HAP-1 (cell line): ENCODE measurements at regions not wholly inside any gene's neighbourhood (a gene's known extent, or its start where the extent isn't known, plus 50 kb on each side); places are given as distances from the start of the nearest gene placed in this dataset.
"Not testable (repeated sequence)": the region's sequence is repeated elsewhere in the genome, so short reads cannot be mapped to it uniquely, and the experiment has no call there.

Source experiments
- DNase-seq, 2 experiments: peaks; one replicate each; pipeline ENCODE4 v3.0.0-alpha.2; 2016 to 2020; ENCODE audit warnings: low spot score in 2 of 2
- H3K27me3 ChIP-seq: fragments of 250-450 bp; sonication (Bioruptor Pico); 2 replicates; pipeline ENCODE4 v1.5.1; 2020; ENCODE audit warnings: low read depth, mild to moderate bottlenecking, moderate library complexity
- H3K36me3 ChIP-seq: fragments of 250-450 bp; sonication (Bioruptor Pico); replicated peaks from 2 replicates; pipeline ENCODE4 v1.5.1; 2020; ENCODE audit warnings: mild to moderate bottlenecking
- H3K4me1 ChIP-seq: fragments of 250-450 bp; sonication (Bioruptor Pico); 2 replicates; pipeline ENCODE4 v1.5.1; 2020; ENCODE audit warnings: mild to moderate bottlenecking
- H3K4me3 ChIP-seq: fragments of 250-450 bp; sonication (Bioruptor Pico); 2 replicates; pipeline ENCODE4 v1.5.1; 2020; ENCODE audit warnings: mild to moderate bottlenecking, moderate library complexity
- H3K9me3 ChIP-seq: fragments of 250-450 bp; sonication (Bioruptor Pico); 2 replicates; pipeline ENCODE4 v1.5.1; 2020; ENCODE audit warnings: mild to moderate bottlenecking, moderate library complexity
- in situ Hi-C: fragments of 300-500 bp; cut with MboI; formaldehyde crosslinking; loops from 3 replicates; pipeline ENCODE4 v1.14.3; 2020; ENCODE audit warnings: low sequenced_read_pairs, inconsistent platforms, mixed read lengths

DNA sequence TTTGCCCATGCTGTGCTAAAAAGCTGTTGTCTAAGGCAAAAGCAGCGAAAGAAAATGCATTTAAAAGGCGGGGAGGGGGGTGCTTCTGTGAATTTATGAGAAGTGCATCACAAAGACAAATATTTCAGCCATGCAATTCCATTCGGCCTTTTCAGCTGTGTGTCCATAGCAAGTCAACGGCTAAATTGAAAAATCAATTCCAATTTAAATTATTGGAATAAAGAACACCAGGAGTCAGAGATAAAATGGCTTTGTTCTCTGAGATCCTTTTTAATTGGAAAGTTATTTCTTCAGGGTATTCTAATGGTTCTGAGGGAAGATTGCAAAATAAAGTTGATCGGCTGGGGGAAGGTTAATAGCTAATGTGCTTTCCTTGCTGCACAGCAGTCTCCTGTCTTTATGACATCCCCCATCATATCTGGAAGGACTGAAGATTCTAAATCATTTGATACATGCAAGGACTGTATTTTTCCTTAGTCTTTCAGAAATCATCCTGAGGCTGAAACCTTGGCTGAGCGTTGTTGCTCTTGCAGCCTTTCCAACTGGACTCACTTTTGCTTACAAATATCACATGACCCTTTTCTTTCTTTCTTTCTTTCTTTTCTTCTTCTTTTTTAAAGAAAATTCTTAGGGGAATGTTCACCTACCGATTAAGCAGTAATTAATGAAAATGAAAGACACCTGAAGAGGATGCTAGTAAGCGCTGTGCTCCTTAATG is 647.1 kb downstream of the DACH1 start:
- peak; percentile 78 to 93 for DNase-seq
- Histone ChIP-seq H3K4me3 (no peak overlapping the region), H3K27me3 (no peaks in the 10 kb centered on the region), H3K4me1 (peaks cover 26% of the 10 kb centered on the region), H3K9me3 (no peaks in the 10 kb centered on the region), H3K36me3 (no peaks in the 10 kb centered on the region)
- in situ Hi-C loops = no loop called here

DNA sequence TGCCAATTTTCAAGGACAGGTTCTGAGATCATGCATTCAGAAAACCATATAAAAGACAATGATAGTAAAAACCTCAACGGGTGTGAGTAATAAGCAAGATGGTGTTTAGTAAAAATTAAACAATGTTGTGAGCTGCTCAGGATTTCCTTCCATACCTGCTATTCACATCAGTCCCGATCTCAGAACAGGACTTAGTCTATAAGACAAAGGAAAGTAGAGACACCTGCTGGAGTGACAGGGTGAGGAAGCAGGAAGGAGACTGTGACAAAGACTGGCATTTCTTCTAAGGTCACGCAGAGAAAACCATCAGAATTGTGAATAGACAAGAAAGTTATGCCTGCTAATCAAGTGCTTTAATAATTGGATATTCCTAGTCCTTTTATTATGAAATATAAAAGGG is 648.0 kb downstream of the DACH1 start:
- Histone ChIP-seq H3K9me3 (no peaks in the 10 kb centered on the region), H3K4me1 (peaks cover 18% of the 10 kb centered on the region), H3K4me3 (no peak overlapping the region), H3K36me3 (no peaks in the 10 kb centered on the region), H3K27me3 (no peaks in the 10 kb centered on the region)
- in situ Hi-C loops = no loop called here
- peak; percentile 33 to 74 for DNase-seq

DNA sequence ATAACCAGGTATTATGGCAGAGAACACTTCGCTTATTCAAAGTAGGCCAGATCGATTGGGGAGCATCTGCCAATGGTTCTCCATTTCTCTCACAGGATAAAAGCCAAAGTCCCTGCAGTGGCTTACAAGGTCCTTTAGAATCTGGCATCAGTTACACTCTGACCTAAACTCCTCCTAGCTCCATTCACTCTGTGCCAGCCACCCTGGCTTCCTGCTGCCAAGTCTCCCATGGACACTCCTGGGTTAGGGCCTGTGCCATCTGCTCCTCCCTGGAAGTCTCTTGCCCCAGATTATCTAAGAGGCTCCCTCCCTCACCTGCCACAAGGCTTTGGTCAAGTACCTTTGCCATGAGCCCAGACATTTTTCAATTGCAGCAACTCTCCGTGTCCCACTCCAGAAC is 649.2 kb downstream of the DACH1 start:
- Histone ChIP-seq H3K9me3 (no peaks in the 10 kb centered on the region), H3K36me3 (no peaks in the 10 kb centered on the region), H3K27me3 (no peaks in the 10 kb centered on the region), H3K4me1 (peaks cover 18% of the 10 kb centered on the region), H3K4me3 (no peak overlapping the region)
- in situ Hi-C loops = no loop called here
- no peak for DNase-seq

DNA sequence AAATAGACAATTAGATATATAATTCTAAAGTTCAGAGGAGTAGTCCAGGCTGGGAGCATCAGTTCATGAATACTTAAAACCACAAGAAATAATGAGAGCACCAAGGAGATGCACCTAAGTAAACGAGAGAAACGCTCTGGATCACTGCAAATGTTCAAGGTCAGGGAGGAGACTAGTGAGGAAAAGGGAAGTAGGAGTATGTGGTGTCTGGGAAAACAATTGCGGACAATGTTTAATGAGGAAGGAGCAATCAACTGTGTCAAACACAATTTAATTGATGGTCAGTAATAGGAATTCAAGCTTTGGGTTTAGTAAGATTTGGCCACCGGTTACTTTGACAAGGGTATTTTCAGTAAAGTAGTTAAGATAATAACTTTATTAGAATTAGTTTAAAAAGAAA is 652.2 kb downstream of the DACH1 start:
- Histone ChIP-seq H3K4me1 (peaks cover 10% of the 10 kb centered on the region), H3K9me3 (no peaks in the 10 kb centered on the region), H3K27me3 (no peaks in the 10 kb centered on the region), H3K4me3 (no peak overlapping the region), H3K36me3 (no peaks in the 10 kb centered on the region)
- no peak for DNase-seq
- in situ Hi-C loops = no loop called here

DNA sequence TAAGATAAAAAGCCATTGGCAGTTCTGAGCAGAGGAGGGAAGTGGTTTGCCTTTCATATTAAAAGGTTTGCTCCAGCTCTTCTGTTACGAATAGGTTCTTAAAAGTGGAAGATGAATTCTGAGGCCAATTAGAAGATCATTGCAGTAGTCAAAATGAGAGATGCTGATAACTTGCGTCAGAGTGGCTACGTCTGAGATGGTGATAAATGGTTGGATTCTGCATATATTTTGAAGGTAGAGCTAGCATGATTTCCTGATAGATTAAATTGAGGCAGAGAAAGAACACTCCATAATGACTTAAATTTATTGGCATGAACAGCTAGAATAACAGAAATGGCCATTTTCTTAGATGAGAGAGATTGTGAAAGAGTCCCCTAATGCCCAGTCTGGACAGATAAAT is 652.6 kb downstream of the DACH1 start:
- Histone ChIP-seq H3K4me3 (no peak overlapping the region), H3K27me3 (no peaks in the 10 kb centered on the region), H3K9me3 (no peaks in the 10 kb centered on the region), H3K36me3 (no peaks in the 10 kb centered on the region), H3K4me1 (peaks cover 7% of the 10 kb centered on the region)
- in situ Hi-C loops = no loop called here
- no peak for DNase-seq

DNA sequence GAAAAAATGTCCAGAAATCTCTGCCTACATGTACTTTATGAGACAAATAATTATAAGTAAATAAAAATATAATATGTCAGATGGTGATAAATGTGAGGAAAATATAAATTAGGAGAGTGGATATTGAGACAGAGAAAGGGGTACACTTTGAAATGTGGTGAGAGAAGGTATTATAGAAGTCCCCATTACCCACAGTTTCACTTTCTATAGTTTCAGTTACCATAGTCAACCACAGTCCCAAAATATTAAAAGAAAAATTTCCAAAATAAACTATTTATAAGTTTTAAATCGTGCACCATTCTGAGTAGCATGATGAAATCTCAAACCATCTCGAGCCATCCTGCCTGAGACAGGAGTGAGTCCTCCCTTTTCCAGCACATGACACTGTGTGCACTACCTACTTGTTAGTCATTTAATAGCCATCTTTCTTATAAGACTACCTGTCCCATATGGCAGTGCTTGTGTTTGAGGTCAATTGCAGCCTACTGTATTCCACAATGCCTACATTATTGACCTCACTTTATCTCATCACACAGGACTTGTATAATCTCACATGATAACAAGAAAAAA is 653.7 kb downstream of the DACH1 start:
- H3K4me3 ChIP-seq = no peak overlapping the region
- no peak for DNase-seq
- in situ Hi-C loops = no loop called here
- H3K4me1 ChIP-seq = no peaks in the 10 kb centered on the region
- H3K36me3 ChIP-seq = no peaks in the 10 kb centered on the region
- no peaks in the 10 kb centered on the region for H3K9me3 ChIP-seq
- no peaks in the 10 kb centered on the region for H3K27me3 ChIP-seq

DNA sequence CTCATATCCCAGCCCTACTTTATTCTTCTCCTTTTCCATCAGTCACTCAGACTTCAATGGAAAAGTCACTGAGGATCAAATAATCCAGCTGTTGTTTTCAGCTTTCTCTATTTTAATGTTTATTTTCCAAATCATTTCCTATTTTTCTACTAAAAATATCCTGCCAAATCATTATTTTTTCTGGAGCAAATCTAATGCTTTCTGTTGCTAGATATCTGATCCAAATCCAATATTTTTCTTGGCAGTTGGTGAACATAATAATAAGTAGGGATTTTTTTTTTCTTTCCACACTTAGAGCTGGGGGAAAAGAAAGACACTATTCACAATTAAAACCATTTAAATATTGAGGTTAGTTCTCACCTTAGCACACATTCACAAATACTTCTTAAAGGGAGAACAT is 656.1 kb downstream of the DACH1 start:
- DNase-seq = no peak
- in situ Hi-C loops = no loop called here
- H3K9me3 ChIP-seq = no peaks in the 10 kb centered on the region
- H3K4me1 ChIP-seq = no peaks in the 10 kb centered on the region
- H3K4me3 ChIP-seq = no peak overlapping the region
- H3K36me3 ChIP-seq = no peaks in the 10 kb centered on the region
- no peaks in the 10 kb centered on the region for H3K27me3 ChIP-seq

DNA sequence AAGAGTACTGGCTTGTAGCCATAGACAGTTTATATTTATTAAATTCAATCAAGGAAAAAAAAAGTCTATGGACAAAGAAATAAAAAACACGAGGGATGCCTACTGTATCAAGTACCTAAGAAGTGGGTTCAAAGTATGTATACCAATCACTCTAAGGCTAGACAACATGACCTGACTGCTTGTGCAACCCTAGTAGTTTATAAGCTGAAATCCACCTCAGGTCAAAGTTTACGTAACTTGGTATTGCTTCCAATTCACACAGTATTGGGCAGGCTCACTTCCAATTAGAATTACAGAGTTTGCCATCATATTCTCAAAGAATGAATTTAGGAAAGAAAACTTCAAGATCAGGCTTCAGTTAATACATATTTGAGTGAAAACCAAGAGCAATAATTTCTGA is 657.8 kb downstream of the DACH1 start:
- Histone ChIP-seq H3K4me1 (no peaks in the 10 kb centered on the region), H3K36me3 (no peaks in the 10 kb centered on the region), H3K9me3 (no peaks in the 10 kb centered on the region), H3K27me3 (no peaks in the 10 kb centered on the region), H3K4me3 (no peak overlapping the region)
- in situ Hi-C loops = no loop called here
- no peak for DNase-seq

DNA sequence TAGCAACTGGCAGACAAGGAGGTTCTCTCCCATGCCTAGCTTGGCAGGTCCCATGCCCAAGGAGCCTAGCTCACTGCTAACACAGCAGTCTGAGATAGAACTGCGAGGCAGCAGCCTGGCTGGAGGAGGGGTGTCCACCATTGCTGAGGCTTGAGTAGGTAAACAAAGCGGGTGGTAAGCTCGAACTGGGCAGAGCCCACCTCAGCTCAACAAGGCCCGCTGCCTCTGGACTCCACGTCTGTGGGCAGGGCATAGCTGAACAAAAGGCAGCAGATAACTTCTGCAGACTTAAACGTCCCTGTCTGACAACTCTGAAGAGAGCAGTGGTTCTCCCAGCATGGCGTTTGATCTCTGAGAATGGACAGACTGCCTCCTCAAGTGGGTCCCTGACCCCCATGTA is 682.4 kb downstream of the DACH1 start:
- H3K4me3 ChIP-seq, H3K4me1 ChIP-seq, DNase-seq, H3K27me3 ChIP-seq, H3K36me3 ChIP-seq, H3K9me3 ChIP-seq, in situ Hi-C loops: not testable (repeated sequence)

DNA sequence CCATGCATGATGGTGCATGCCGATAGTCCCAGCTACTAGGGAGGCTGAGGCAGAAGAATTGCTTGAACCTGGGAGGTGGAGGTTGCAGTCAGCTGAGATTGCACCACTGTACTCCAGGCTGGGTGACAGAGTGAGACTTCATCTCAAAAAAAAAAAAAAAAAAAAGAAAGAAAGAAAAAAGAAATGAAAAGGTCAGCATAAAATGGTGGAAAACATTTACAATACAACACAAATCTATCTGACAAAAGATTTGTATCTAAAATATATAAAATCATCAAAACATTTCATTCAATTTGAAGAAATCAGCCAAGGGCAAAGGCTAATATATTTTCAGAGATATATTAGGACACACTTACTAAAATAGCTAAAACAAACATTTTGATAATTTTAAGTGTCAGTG is 683.7 kb downstream of the DACH1 start:
- H3K4me1 ChIP-seq, H3K9me3 ChIP-seq, H3K4me3 ChIP-seq, H3K27me3 ChIP-seq, DNase-seq, in situ Hi-C loops, H3K36me3 ChIP-seq: not testable (repeated sequence)

DNA sequence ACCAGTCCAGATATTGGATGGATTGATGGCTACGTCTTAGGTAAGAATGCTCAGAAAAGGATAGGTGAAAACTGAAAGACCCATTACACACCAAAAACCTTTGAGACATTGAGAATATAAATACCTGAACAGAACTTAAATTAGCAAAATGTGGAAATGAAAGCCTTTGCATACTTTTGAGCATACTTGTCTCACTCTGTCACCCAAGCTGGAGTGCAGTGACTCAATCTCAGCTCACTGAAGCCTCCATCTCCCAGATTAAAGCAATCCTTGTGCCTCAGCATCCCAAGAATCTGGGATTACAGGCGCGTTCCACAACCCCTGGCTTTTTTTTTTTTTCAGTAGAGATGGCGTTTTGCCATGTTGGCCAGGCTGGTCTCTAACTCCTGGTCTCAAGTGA is 695.3 kb downstream of the DACH1 start:
- H3K4me3 ChIP-seq = no peak overlapping the region
- DNase-seq = no peak
- in situ Hi-C loops = no loop called here

DNA sequence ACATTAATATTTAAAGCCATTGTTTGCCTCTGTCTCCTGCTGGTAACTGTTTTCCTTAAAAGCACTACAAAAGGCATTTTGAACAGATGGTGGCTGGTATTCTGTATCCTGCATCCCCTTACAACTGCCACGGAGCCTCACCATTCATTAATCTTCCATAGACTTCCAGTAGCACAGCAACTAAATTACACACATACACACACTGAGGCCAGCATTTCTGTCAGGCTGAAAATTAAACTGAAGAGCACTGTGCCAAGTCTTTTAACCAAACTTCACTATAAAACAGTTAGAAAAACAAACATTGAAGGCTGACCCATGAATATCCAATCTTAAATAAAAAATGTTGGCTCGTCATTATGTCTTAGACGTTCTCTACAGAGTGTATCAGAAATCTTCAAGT is 697.8 kb downstream of the DACH1 start:
- Histone ChIP-seq H3K36me3 (no peaks in the 10 kb centered on the region), H3K27me3 (no peaks in the 10 kb centered on the region), H3K4me3 (no peak overlapping the region), H3K4me1 (no peaks in the 10 kb centered on the region), H3K9me3 (no peaks in the 10 kb centered on the region)
- in situ Hi-C loops = no loop called here
- DNase-seq = no peak

More for the DNA sequence above, 695.3 kb downstream of the DACH1 start:
- Histone ChIP-seq H3K9me3 (no peaks in the 10 kb centered on the region), H3K27me3 (no peaks in the 10 kb centered on the region), H3K4me1 (no peaks in the 10 kb centered on the region), H3K36me3 (no peaks in the 10 kb centered on the region)

DNA sequence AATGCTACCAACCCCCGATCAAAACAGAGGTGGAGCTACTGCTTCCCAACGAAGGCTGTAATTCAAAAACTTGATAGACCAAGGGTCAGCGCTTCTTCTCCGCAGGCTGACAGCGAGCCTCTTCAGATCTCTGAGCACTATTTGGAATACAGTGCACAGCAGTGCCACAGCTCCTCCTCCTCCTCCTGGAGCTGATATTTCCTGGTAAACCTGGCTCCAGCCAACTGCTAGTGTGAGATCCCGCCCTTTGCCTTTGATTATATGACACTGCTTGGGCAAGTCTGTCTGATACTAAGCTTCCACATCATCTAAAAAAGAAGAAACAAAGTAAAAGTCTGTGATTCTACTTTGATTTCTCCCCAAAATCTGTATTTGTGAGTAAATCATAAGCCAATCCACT is 710.5 kb downstream of the DACH1 start:
- no peaks in the 10 kb centered on the region for H3K36me3 ChIP-seq
- no peaks in the 10 kb centered on the region for H3K27me3 ChIP-seq
- H3K9me3 ChIP-seq = no peaks in the 10 kb centered on the region
- H3K4me3 ChIP-seq = no peak overlapping the region
- no peak for DNase-seq
- in situ Hi-C loops = no loop called here
- no peaks in the 10 kb centered on the region for H3K4me1 ChIP-seq

DNA sequence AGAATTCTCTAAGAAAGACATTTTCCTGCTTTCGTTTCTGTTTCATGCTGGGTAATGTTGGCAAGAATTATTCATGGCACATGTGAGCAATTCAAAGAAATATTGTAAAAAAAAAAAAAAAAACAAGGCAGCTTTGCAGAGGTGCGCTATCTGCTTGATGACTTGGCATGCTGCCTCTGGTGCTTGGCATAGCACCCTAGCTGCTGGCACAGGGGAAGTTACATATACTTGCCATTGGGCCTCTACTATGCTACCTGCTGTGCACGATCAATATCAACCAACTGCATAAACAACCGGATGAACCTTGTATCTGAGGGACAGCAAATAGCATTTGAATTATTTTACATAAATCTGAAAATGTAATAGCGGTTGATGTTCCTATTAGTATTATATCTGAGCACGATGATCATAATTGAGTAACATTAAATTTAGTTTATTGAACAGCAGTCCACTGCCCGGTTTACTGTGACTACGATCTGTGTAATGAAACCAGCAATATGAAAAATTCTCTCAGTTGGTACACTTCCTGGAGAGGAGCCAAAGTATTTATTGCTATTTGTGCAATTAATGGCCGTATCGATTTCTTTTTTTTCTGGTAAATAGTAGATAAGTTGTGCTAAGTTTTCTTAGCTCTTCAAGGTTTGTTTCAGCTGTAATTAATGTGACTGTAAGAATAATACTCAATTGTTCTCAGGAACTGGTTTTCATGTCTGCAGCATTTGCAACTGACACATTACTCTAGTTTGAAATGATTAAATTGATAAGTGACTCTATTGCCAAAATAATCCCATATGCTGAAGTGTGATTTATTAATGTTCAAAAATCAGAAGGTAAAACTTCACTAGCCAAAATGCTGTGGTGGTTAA is 717.3 kb downstream of the DACH1 start:
- no peak for DNase-seq
- Histone ChIP-seq H3K4me3 (no peak overlapping the region), H3K4me1 (peaks cover 10% of the 10 kb centered on the region), H3K9me3 (no peaks in the 10 kb centered on the region), H3K36me3 (no peaks in the 10 kb centered on the region), H3K27me3 (no peaks in the 10 kb centered on the region)
- in situ Hi-C loops = no loop called here
